Astrocyte of the hippocampus (primary cell): ENCODE measurements at regions not wholly inside any gene's neighbourhood (a gene's known extent, or its start where the extent isn't known, plus 50 kb on each side); places are given as distances from the start of the nearest gene placed in this dataset.
"Not testable (repeated sequence)": the region's sequence is repeated elsewhere in the genome, so short reads cannot be mapped to it uniquely, and the experiment has no call there.

Experiments
- DNase-seq: peaks from one replicate; pipeline ENCODE4 v3.0.0; 2011; ENCODE audit warnings: low read depth, low spot score

DNA sequence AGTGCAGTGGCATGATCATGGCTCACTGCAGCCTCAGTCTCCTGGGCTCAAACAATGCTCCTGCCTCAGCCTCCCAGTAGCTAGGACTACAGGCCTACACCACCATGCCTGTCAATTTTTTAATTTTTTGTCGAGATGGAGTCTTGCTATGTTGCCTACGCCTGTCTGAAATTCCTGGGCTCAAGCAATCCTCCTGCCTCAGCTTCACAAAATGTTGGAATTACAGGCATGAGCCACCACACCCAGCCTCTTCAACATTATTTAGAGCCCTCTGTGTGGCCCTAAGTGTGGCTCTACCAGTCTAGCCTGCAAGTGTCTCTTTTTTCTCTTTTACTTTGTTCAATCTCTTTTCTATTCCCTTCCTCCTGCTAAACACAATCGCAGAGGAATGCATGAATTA is 154.4 kb upstream of the EPB41L4A start:
- DNase-seq = no peak

GRCh38 chr5:112574536-112574935 is 155.5 kb upstream of the EPB41L4A start:
- no peak for DNase-seq

DNA sequence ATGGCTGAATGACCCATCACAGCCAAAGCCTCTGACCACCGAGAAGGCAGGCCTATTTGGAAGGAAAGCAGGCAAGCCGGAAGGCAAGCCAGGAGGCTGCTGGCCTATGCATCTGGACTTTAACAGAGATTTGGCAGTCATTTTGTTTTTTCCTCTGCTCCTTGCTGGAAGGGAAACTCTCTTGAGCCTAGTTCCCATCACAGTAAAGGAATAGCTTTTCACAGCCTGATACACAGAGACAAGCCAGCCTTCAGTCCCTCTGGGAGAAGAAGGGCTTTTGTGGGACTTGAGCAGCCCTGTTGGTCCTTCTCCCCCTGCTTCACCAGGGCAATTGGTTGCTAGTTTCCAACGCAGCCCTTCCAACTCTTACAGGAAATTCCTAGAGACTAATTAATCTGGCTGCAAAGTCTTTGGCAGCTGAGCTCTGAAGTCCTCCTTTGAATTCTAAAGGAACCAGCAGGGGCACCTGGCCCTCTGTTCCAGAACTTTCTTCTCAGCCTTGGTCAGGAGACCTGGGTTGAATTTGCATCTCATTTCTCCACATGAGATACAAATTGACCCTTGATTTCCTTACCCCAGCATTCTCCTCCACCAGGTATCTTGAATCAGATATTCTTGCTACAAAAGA is 157.3 kb upstream of the EPB41L4A start:
- DNase-seq = peak; percentile 36

DNA sequence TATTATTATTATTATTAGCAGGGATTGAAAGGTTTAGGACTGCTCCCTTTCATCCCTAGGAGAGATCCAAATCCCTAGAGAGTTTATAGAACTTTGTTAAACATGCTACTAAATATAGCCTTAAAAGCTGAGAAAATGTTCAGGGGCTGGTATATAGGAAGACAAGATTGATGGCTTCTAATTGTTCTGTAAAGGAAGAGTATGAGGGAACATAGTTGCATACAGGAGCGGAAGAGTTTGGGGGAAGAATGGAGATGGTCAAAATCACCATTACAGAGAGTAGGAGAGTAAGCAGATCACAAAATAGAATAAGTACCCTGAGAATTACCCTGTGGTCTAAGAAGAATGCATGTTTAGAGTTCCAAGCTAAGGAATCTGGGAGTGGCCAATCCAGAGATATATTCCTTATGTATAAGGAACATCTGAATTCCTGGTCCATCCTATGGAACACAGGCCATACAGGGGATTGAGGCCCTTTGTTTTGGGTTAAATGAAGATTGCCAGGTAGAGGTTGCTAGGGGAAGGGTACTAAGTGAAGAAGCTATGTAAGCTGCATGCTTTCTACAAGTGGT is 158.0 kb upstream of the APC start:
- DNase-seq = peak; percentile 23

GRCh38 chr5:112581811-112582320 is 155.8 kb upstream of the APC start:
- no peak for DNase-seq

DNA sequence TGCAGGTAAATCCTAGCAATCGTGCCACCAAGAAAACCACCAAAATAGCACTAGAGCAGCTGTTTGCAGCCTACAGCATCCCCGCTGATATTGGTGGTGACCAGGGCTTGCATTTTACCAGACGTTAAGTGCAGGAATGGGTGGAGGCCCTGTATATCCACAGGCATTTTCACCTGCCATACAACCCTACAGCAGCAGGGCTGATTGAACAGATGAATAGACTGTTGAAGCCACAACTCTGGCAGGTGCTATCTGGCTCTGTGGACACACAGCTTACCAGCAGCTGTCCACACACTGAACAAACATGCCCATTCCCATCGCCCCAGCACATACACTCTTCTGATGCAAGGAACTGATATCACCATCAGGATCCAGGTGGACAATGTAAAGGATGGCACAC is 154.5 kb upstream of the APC start:
- DNase-seq = no peak

GRCh38 chr5:112584781-112585180 is 152.9 kb upstream of the APC start:
- DNase-seq = no peak

DNA sequence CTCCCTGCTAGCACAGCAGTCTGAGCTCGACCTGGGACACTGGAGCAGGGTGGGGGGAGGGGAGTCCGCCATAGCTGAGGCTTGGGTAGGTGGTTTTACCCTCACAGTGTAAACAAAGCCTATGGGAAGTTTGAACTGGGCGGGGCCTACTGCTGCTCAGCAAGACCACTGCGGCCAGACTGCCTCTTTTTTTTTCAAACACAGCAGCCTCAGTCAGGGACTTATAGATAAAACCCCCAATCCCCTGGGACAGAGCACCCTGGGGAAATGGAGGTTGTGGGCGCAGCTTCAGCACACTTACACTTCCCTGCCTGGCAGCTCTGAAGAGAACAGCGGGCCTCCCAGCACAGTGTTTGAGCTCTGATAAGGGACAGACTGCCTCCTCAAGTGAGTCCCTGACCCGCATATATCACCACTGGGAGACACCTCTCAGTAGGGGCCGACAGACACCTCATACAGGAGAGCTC is 151.1 kb upstream of the APC start:
- no peak for DNase-seq

GRCh38 chr5:112590858-112591257 is 146.8 kb upstream of the APC start:
- not testable (repeated sequence) for DNase-seq

DNA sequence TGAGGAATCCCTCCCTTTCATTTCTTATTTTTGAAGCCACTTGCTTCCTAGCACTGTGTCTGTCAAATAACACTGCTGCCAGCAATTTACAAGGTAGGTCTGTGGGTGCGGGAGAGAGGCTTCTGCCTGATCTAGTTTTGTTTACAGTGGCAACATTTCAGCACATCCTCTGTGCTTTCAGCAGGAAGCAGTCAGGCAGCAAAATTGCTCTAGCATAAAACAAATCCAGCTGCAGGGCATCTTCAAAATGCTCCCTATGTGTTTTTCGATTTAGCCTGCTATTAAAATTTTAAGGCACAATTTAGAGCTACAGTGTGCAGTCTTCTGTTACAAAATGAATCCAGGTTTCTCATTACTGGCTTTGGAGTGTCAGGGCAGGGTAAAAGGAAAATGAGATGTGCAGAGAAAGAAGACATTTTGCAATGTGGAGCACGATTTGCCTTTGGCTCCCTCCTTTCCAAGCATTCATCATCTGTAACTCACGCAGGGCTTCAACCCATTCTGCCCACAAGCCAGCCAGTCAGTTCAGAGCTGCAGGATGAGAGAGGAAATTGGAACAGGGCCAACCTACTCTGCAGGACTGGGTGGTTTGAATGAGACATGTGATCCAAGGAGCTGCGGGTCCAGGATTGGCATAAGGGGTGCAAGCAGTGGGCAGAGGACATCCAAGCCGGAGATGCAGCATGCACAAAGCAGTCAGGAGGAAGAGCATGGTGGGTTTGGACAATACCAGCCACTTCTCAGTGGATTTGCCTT is 143.4 kb upstream of the APC start:
- peak; percentile 28 for DNase-seq

DNA sequence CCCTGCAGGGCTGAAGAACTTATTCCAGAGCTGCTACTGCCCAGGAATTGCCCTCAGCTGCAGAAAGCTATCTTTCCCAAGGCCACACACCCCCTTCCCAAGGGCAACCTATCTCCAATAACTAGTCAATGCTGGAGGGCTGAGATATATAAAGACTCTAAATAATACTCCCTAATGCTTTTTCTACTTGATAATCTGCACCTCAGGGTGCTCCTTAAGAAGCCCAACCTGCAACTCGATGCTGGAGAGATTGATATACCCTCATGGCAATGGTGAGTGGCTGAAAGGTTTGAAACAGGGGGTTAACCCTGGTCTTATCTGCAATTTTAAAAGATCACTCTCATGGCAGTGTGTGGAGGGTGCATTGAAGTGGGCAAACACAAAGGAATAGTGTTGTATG is 142.7 kb upstream of the APC start:
- no peak for DNase-seq

DNA sequence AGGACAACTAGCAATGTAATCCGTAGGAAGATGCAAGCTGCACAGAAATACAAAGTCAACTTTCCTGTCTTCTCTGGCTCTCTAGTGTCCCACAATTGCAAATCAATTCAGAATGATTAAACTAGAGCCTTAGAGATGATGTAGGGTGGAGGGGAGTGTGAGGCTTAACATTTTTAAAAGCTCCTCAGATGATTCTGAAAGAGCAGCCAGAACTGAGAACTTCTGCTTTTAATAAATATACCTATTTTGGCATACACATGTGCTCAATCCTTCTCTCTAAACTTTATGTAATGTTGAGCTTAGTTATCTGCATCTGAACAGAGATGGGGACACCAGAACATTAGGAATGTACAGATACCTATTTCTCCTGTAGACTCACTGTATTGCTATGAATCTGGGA is 139.9 kb upstream of the APC start:
- no peak for DNase-seq

DNA sequence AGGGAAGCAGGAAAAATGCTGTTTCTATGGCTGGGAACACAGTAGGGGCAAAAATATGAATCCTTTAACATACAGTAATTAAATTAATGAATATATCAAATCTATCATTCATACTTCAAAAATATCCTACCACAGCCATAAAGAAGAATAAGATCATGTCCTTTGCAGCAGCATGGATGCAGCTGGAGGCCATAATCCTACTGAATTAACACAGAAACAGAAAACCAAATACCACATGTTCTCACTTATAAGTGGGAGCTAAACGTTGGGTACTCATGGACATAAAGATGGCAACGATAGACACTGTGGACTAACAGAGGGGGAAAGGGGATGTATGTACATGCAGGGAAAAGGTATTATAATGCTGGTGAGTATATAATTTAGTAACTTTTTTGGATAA is 137.2 kb upstream of the APC start:
- not testable (repeated sequence) for DNase-seq

DNA sequence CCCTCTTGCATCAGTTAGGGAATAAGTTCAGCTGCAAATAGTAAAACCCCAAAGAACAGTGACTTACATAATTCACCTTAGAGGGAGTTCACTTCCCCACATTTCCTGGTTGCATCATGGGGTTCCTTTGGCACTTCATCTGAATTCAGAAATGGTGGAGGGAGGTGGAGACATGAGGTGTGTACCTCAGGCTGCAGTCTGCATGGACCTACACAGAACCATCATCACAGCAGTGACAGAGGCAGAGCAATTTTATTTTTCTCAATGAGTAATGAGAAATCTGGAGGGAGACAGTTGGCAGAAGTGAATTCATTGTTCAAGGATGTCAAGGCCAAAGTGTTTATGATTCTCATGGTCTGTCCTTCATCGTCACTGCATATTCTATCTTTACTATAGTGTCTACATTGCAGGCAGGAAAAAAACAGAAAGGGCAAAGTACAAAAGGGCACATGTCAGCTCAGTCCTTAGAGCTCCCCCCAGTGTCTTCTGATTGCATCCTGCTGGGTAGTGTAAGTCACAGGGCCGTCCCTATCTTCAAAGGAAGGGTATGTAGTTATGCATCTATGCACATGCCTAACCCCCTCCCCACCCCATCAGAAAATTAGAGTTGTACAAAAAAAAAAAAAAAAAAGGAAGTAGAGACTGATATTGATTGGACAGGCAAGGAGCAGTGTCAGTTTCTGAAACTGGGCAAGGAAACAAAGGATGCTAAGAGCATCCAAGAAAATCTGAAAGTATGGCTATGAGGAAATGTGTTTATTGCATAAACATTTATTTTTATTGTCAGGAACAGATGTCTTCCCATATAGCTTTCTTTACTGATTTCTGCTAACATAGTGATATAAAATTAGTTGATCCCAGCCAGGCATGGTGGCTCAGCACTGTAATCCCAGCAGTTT is 132.7 kb upstream of the APC start:
- no peak for DNase-seq

- no peak for DNase-seq
Measured at GRCh38 chr5:112608975-112609374, 128.7 kb upstream of the APC start.

- no peak for DNase-seq
Measured at GRCh38 chr5:112612663-112613062, 125.0 kb upstream of the APC start.

GRCh38 chr5:112614285-112614684 is 123.4 kb upstream of the APC start:
- DNase-seq = no peak

DNA sequence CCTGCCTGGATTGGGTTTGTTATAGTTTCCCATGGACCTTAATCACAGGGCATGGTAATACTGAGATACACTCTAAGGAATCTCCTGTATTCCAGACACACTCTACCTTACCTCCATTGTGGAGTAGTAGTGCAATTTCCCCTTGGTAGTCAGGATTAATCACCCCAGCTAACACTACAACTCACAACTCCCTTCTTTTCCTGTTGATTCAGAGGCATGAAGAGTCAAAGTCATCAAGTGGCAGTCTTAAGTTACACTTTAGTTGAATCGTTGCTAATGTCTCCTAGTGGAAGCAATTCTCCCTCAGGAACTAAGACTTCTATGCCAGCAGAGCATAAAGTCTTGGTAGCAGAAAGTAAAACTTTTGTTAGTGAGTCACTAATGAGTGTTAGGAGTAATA is 122.7 kb upstream of the APC start:
- no peak for DNase-seq

- no peak for DNase-seq
Measured at GRCh38 chr5:112616812-112617547, 120.7 kb upstream of the APC start.

- DNase-seq = no peak
Measured at GRCh38 chr5:112625246-112625645, 112.4 kb upstream of the APC start.
